PFSK-1 (cell line): ENCODE measurements at regions not wholly inside any gene's neighbourhood (a gene's known extent, or its start where the extent isn't known, plus 50 kb on each side); places are given as distances from the start of the nearest gene placed in this dataset.

Source experiments
- FOXP2 ChIP-seq: optimal IDR thresholded peaks from 2 replicates; pipeline ENCODE3; 2011; ENCODE audit warnings: borderline replicate concordance, control low read depth, inconsistent platforms; ENCODE audit not compliant: insufficient read depth; ENCODE audit errors: extremely low read length, extremely low read depth
- POLR2AphosphoS5 ChIP-seq: IDR thresholded peaks from 2 replicates; pipeline ENCODE4 v1.6.1; 2012; ENCODE audit warnings: low read depth, mild to moderate bottlenecking, control low read depth, low read length, moderate library complexity
- SIN3A ChIP-seq: IDR thresholded peaks from 2 replicates; pipeline ENCODE4 v1.6.1; 2012; ENCODE audit warnings: mild to moderate bottlenecking, low read length, moderate library complexity, borderline replicate concordance; ENCODE audit not compliant: insufficient read depth
- TAF1 ChIP-seq: IDR thresholded peaks from 2 replicates; pipeline ENCODE4 v1.6.1; 2012; ENCODE audit warnings: low read length, control low read depth, borderline replicate concordance; ENCODE audit not compliant: insufficient read depth
- TF ChIP-seq, protein P1 (sequence below), 2 experiments: IDR thresholded peaks; 2 replicates each; pipeline versions ENCODE4 v1.6.1 to v1.8.0; 2011 to 2012; ENCODE audit warnings: low read depth in 2 of 2, low read length in 2 of 2, control low read depth in 1 of 2, inconsistent platforms in 1 of 2, mild to moderate bottlenecking in 1 of 2, moderate library complexity in 1 of 2; ENCODE audit not compliant: insufficient read depth in 1 of 2

DNA sequence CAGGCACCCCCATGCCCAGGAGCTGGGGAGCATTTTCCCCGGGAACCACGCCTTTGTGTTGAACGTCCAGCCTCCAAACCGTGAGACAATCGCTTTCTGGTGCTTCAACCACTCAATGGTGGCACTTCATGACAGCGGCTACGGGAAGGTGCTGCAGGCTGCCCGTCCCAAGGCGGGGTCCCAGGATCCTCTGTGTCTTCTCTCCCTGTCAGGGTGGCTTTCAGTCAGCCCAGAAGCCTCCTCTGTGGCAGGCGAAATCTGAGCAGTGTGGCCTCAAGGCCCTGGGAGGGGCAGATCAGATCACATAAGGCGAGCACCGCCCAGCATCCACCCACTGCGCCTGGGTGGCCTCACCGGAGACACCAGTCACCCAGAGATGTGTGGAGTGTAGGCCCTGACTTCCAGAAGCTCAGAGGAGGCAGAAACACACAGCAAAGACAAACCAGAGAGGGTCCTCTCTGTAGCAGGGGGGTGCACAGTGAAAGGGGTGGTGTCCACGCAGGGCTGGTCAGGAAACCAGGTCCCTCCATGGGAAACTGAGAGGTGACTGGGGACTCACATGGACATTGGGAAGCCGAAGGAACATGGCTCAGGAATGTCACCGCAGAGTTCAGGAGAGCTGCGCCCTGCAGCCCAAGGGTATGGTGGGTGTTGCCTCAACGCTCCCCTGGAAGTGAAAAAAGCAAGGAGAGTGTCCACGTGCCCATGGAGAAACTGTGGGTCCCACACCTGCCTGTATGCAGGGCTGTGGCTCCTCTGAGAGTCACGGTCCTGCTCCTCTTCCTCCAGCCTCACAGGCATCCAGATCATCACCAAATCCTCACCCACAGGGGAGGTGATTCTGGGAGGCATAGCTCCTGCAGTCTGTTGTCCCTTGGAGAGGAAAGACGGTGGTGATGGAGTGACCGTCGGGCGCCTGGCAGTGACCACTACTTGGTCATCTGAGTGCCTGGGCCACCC, 1420.7 kb downstream of the TBC1D22A start:
- TF ChIP-seq POLR2AphosphoS5 (no peak), SIN3A (no peak), FOXP2 (no peak), TAF1 (no peak)
- TF ChIP-seq, protein P1, sequence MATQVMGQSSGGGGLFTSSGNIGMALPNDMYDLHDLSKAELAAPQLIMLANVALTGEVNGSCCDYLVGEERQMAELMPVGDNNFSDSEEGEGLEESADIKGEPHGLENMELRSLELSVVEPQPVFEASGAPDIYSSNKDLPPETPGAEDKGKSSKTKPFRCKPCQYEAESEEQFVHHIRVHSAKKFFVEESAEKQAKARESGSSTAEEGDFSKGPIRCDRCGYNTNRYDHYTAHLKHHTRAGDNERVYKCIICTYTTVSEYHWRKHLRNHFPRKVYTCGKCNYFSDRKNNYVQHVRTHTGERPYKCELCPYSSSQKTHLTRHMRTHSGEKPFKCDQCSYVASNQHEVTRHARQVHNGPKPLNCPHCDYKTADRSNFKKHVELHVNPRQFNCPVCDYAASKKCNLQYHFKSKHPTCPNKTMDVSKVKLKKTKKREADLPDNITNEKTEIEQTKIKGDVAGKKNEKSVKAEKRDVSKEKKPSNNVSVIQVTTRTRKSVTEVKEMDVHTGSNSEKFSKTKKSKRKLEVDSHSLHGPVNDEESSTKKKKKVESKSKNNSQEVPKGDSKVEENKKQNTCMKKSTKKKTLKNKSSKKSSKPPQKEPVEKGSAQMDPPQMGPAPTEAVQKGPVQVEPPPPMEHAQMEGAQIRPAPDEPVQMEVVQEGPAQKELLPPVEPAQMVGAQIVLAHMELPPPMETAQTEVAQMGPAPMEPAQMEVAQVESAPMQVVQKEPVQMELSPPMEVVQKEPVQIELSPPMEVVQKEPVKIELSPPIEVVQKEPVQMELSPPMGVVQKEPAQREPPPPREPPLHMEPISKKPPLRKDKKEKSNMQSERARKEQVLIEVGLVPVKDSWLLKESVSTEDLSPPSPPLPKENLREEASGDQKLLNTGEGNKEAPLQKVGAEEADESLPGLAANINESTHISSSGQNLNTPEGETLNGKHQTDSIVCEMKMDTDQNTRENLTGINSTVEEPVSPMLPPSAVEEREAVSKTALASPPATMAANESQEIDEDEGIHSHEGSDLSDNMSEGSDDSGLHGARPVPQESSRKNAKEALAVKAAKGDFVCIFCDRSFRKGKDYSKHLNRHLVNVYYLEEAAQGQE (IDR thresholded peaks at IDR 0.05; ENCODE audit: insufficient read depth in 1 of 2, low read depth in 2 of 2, low read length in 2 of 2), result no peak
